Skeletal muscle satellite cell (primary cell): ENCODE measurements at regions not wholly inside any gene's neighbourhood (a gene's known extent, or its start where the extent isn't known, plus 50 kb on each side); places are given as distances from the start of the nearest gene placed in this dataset.

ENCODE experiments used
- H3K27me3 ChIP-seq: 2 replicates; pipeline ENCODE4 v1.7.0; 2013; ENCODE audit warnings: low read length; ENCODE audit not compliant: control insufficient read depth, insufficient read depth
- H3K36me3 ChIP-seq: 2 replicates; pipeline ENCODE4 v1.7.0; 2013; ENCODE audit warnings: mild to moderate bottlenecking, control low read depth, low read length; ENCODE audit not compliant: insufficient read depth
- H3K4me1 ChIP-seq: 2 replicates; pipeline ENCODE4 v1.7.0; 2013; ENCODE audit warnings: low read length; ENCODE audit not compliant: control insufficient read depth, insufficient read depth
- H3K4me2 ChIP-seq: 2 replicates; pipeline ENCODE4 v1.7.0; 2013; ENCODE audit warnings: mild to moderate bottlenecking, low read length
- H3K4me3 ChIP-seq: 2 replicates; pipeline ENCODE4 v1.7.0; 2013; ENCODE audit warnings: low read length
- H3K9ac ChIP-seq: 2 replicates; pipeline ENCODE4 v1.7.0; 2013; ENCODE audit warnings: mild to moderate bottlenecking, low read depth, low read length, moderate library complexity
- H3K9me3 ChIP-seq: replicated peaks from 2 replicates; pipeline ENCODE4 v1.7.0; 2013; ENCODE audit warnings: mild to moderate bottlenecking, control low read depth, low read length

DNA sequence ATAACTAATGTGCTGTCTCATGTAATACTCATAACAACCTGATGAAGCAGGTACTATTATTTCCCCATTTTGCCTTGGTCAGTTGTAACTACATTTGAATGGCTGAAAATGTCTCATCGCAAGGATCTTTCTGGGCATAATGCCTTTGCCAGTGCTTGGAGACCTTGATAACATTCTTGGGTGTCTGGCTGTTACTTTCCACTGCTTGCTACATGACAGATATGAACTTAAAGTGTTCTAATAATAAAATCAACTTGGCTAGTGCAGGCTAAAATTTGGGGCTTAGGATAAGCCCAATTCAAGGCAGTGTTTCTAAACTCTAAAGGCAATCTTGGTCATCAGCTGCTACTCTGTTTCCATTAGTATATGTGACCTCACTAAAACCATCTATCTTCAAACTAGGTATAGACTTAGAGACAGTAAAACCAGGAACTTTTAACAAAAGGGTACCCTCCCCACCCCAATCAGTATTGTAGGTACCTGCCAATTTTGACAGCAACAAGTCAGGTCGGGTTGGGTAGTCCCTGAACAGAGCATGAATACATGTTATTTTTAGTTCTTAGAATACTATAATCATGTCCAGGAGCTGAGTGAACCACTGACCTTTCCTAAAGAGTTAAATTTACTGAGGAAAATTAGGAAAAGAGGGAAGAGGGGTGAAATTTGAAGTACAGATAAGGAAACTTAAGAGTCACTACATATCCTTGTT is 68.2 kb upstream of the AHR start:
- no peaks in the 10 kb centered on the region for H3K27me3 ChIP-seq
- H3K36me3 ChIP-seq = no peaks in the 10 kb centered on the region
- no peak overlapping the region for H3K4me2 ChIP-seq
- H3K4me1 ChIP-seq = peaks cover 12% of the 10 kb centered on the region
- H3K9ac ChIP-seq = no peak overlapping the region
- no peak overlapping the region for H3K4me3 ChIP-seq
- no peaks in the 10 kb centered on the region for H3K9me3 ChIP-seq

DNA sequence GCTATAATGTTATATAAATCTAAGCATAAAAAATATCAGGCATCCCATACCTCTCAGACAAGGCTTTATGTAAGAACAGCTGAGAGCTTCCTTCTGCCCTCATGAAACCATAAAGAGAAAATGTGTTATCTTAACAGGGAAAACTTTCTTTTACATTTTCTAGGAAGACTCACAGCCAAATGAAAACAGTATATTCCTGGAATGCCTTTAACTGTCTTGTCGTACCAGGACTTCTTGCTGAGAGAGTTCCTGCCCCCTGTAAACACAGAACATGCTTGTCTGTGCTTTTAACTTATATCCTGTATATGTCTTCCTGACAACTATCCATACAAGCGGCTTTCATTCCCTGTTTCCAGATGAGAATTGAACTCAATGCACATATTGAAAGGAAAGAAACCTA is 64.8 kb upstream of the AHR start:
- peaks cover 27% of the 10 kb centered on the region for H3K4me1 ChIP-seq
- H3K4me2 ChIP-seq = no peak overlapping the region
- no peaks in the 10 kb centered on the region for H3K9me3 ChIP-seq
- no peak overlapping the region for H3K9ac ChIP-seq
- H3K27me3 ChIP-seq = no peaks in the 10 kb centered on the region
- no peaks in the 10 kb centered on the region for H3K36me3 ChIP-seq
- no peak overlapping the region for H3K4me3 ChIP-seq

DNA sequence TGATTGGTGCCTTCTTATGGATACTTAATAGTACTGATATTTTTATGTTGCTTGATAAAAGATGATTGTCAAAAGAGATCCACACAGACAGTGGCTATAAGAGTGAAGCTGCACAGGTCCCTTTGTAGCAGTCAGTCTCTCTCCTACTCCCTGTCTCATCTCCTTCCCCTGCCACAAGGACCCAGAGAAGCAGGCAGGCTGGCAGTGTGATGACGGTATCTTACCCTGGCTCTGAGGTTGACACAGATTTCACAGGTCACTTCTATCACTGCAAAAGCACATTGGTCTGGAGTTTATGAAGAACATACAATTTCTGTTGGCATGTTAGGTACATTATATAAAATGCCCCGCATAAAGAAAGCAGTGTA is 64.4 kb upstream of the AHR start:
- H3K4me3 ChIP-seq = no peak overlapping the region
- H3K4me1 ChIP-seq = peaks cover 31% of the 10 kb centered on the region
- no peaks in the 10 kb centered on the region for H3K36me3 ChIP-seq
- H3K9ac ChIP-seq = peak overlapping the region; percentile 30
- H3K27me3 ChIP-seq = no peaks in the 10 kb centered on the region
- H3K9me3 ChIP-seq = no peaks in the 10 kb centered on the region
- peak overlapping the region; percentile 18 for H3K4me2 ChIP-seq

DNA sequence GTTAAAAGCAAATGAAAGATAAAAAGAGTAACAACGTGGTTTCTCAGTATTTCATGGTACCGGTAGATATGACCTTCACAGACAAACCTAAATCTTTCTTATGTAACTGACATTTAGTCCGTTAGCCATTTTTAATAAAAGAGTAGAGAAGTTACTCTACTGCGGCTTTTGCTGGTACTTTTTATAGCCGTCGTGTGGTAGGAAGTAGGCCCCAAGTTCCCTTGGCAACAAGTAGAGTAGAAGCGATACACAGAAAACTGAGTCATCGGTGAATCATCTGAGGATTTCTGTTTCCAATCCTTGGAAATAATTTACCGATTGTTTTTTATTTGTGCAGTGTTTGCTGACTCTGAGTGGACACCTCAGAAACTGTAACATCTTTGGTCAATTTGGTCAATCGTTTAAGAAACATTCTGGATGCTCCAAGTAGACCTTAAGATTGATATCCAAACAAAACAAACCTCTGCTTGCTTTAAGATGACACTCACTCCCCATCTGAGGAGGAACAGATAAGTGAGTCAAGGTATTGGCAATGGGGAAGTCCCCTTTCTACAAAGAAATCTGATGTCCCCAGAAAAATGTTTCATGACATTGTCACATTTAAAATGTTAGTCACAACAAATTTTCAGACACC is 63.9 kb upstream of the AHR start:
- Histone ChIP-seq H3K27me3 (no peaks in the 10 kb centered on the region), H3K4me2 (peak overlapping the region; percentile 34), H3K9ac (peak overlapping the region; percentile 30), H3K36me3 (no peaks in the 10 kb centered on the region), H3K4me3 (no peak overlapping the region), H3K4me1 (peaks cover 36% of the 10 kb centered on the region), H3K9me3 (no peaks in the 10 kb centered on the region)

DNA sequence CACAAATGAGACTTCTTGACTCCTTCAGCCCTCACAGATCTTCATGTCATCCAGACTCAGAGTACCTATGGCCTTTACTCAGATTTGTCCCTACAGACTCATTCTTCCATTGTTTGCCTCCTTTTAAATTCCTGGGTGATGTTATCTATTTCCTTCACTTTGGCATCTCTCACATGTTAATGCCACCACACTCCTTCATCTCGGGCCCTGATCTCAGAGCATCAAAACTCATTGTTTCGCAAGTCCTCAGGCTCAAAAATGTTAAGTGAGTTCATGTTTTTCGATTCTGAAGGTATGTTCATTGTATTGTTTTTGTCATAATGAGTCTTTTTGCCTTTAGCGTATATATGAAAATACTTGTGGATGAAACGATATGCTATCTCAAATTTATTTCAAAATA is 62.3 kb upstream of the AHR start:
- Histone ChIP-seq H3K36me3 (no peaks in the 10 kb centered on the region), H3K4me3 (no peak overlapping the region), H3K4me1 (peaks cover 44% of the 10 kb centered on the region), H3K4me2 (no peak overlapping the region), H3K9me3 (no peaks in the 10 kb centered on the region), H3K9ac (no peak overlapping the region), H3K27me3 (no peaks in the 10 kb centered on the region)

DNA sequence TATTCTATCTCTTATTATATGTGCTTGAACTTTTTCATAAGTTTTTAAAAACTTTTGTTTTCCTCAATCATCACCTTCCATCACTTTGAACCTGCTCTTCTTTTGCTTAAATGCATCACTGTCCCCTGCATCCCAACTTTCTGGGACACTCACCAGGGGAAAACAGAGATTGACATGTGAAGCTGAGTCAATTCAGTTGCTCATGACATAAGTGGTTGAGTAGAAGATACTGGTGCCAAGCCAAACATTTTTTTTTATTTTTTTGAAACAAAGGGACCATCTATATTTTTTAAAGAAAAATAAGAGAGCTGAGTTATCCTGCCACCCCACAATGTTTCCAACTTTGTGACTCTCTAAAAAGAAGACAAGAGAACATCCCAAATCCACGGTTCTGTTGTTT is 61.8 kb upstream of the AHR start:
- Histone ChIP-seq H3K4me1 (peaks cover 44% of the 10 kb centered on the region), H3K4me2 (no peak overlapping the region), H3K4me3 (no peak overlapping the region), H3K9me3 (no peaks in the 10 kb centered on the region), H3K36me3 (no peaks in the 10 kb centered on the region), H3K27me3 (no peaks in the 10 kb centered on the region), H3K9ac (no peak overlapping the region)

DNA sequence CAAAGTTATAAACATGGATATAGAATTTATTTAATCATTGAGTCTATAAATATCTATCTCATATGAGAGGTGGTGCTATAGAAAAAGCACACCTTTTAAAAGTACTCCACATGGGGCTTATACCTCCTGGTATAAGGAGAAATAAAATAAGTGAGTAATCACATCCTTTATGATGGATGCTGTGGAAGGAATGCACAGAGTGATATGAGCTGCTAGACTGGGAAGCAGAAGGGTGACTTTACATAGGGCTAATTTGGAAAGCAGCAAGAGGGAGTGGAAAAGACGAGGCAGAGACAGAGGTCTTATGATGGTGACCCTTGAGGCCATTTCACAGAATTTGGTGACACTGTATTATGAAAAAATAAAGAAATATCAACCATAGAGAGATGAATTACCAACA is 59.4 kb upstream of the AHR start:
- H3K4me3 ChIP-seq = no peak overlapping the region
- no peaks in the 10 kb centered on the region for H3K36me3 ChIP-seq
- H3K27me3 ChIP-seq = no peaks in the 10 kb centered on the region
- H3K4me1 ChIP-seq = peaks cover 43% of the 10 kb centered on the region
- no peaks in the 10 kb centered on the region for H3K9me3 ChIP-seq
- no peak overlapping the region for H3K9ac ChIP-seq
- no peak overlapping the region for H3K4me2 ChIP-seq

DNA sequence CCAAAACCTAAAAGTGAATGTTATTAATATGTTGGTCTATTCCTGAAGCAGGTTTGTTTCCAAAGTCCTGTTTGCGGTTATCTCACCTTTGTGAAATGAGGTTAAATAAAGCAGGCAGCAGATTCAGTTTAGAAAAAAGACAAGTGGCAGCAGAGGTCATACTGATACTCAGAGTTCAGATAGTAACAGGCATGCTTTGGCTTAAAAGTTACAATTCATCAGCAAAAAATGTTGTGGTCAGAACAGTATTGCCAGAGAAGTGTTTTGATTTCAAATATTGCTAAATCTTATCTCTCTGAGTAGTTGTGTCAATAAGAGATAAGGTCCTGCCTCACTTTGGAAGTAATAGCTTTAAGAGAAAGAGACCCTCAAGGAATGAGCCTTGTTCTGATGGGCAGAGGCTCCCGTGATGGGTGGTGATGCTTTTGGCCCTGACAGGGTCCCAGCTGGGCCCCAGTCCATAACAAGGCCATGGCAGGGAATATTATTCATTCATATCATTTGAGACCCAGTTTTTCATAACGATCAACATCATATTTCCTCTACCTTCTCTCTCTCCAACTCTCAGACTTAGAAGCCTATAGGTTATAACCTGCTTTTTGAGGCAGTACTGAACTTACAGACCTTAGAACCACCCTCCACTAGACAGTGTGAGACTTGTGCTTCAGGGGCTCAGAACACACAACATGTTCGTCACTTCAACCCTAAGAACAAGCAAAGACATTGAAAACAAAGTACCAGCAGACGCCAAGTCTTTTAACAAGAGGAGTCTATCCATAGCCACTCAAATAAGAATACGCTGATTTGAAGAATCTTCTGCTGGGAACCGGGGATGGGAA is 58.5 kb upstream of the AHR start:
- peaks cover 36% of the 10 kb centered on the region for H3K4me1 ChIP-seq
- H3K9me3 ChIP-seq = no peaks in the 10 kb centered on the region
- H3K27me3 ChIP-seq = no peaks in the 10 kb centered on the region
- H3K4me3 ChIP-seq = no peak overlapping the region
- H3K36me3 ChIP-seq = no peaks in the 10 kb centered on the region
- H3K9ac ChIP-seq = no peak overlapping the region
- H3K4me2 ChIP-seq = peak overlapping the region; percentile 46

DNA sequence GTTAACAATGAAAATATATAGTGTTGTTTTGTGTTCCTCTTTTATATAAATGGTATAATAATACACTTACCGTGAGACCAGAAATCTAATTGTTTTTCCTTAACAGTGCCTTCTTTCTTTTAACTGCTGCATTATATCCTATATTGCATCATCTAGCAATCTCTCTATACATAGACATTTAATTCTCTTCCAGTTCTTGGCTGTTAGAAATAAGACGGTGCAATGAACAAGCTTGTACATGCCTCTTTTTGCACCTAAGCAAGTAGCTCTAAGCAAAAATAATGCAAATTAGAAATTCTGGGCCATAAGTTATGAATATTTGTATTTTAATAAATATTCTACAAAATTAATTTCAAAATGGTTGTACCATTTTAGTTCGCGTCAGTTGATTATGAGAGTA is 55.9 kb upstream of the AHR start:
- no peak overlapping the region for H3K4me2 ChIP-seq
- H3K27me3 ChIP-seq = no peaks in the 10 kb centered on the region
- no peak overlapping the region for H3K4me3 ChIP-seq
- peaks cover 17% of the 10 kb centered on the region for H3K4me1 ChIP-seq
- H3K9ac ChIP-seq = no peak overlapping the region
- H3K36me3 ChIP-seq = no peaks in the 10 kb centered on the region
- no peaks in the 10 kb centered on the region for H3K9me3 ChIP-seq

DNA sequence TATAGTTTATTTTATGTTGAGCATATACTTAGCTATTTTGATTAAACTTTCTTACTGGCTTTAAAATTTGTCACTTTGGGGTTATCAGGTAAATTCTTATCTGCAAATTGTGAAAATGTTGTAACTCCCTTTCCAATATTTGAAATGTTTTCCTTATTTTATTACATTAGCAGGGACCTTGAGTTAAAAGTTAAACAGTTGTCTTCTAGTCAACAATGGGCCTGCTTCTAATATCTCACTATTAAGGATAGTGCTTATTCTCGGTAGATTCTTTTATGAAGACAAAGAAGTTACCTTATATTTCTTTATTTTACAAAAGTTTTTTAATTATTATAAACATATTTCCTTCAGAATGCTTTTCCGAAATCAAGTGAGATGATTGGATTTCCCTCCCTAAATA is 53.7 kb upstream of the AHR start:
- Histone ChIP-seq H3K27me3 (no peaks in the 10 kb centered on the region), H3K36me3 (no peaks in the 10 kb centered on the region), H3K4me2 (no peak overlapping the region), H3K4me3 (no peak overlapping the region), H3K9me3 (no peaks in the 10 kb centered on the region), H3K9ac (no peak overlapping the region), H3K4me1 (peaks cover 6% of the 10 kb centered on the region)

DNA sequence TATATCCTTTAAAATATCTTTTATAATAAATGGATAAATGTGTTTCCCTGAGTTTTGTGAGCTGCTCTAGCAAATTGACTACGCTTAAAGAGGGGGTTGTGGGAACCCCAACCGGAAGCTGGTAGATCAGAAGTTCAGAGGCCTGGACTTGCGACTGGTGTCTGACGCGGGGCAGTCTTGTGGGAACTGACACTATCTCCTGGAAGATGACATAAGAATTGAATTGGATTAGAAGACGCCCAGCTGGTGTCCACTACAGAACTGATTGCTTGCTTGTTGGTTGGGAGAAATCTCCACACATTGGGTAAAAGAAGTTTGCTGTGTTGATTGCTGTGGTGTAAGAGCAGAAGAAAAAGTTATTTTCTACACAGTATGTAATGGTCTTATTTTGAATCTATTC is 51.1 kb upstream of the AHR start:
- no peaks in the 10 kb centered on the region for H3K4me1 ChIP-seq
- H3K9ac ChIP-seq = no peak overlapping the region
- no peaks in the 10 kb centered on the region for H3K27me3 ChIP-seq
- H3K4me3 ChIP-seq = no peak overlapping the region
- no peaks in the 10 kb centered on the region for H3K9me3 ChIP-seq
- no peaks in the 10 kb centered on the region for H3K36me3 ChIP-seq
- no peak overlapping the region for H3K4me2 ChIP-seq
